Stimulated activated CD8-positive, alpha-beta memory T cell treated with anti-CD3 and anti-CD28 coated beads, Interleukin-12 subunit alpha, Interleukin-12 subunit beta, amount 100 ng/mL, for 24 hours (primary cell): ENCODE measurements at regions not wholly inside any gene's neighbourhood (a gene's known extent, or its start where the extent isn't known, plus 50 kb on each side); places are given as distances from the start of the nearest gene placed in this dataset.
"Not testable (repeated sequence)": the region's sequence is repeated elsewhere in the genome, so short reads cannot be mapped to it uniquely, and the experiment has no call there.

ENCODE experiments used
- DNase-seq: peaks from one replicate; pipeline ENCODE4 v3.0.0-alpha.2; 2020; ENCODE audit errors: extremely low read depth

- DNase-seq, result no peak
Measured at GRCh38 chr2:242047963-242048362, 178.4 kb downstream of the RTP5 start.

- DNase-seq, result no peak
Measured at GRCh38 chr2:242048479-242048878, 178.9 kb downstream of the RTP5 start.

- DNase-seq, result not testable (repeated sequence)
Measured at GRCh38 chr2:242049492-242049891, 180.0 kb downstream of the RTP5 start.

- no peak for DNase-seq
Measured at GRCh38 chr2:242051463-242051862, 181.9 kb downstream of the RTP5 start.

GRCh38 chr2:242052421-242052820 lies 182.9 kb downstream of the RTP5 start:
- DNase-seq, result no peak

- no peak for DNase-seq
Measured at GRCh38 chr2:242053921-242054320, 184.4 kb downstream of the RTP5 start.

GRCh38 chr2:242054406-242054805 lies 184.9 kb downstream of the RTP5 start:
- DNase-seq, result no peak

GRCh38 chr2:242054881-242055801 lies 185.6 kb downstream of the RTP5 start:
- no peak for DNase-seq

- DNase-seq, result no peak
Measured at GRCh38 chr2:242056026-242056425, 186.5 kb downstream of the RTP5 start.

GRCh38 chr2:242056785-242057184 lies 187.3 kb downstream of the RTP5 start:
- no peak for DNase-seq

- DNase-seq, result no peak
Measured at GRCh38 chr2:242057379-242058040, 188.0 kb downstream of the RTP5 start.

- no peak for DNase-seq
Measured at GRCh38 chr2:242058116-242058680, 188.7 kb downstream of the RTP5 start.

GRCh38 chr2:242059566-242059965 lies 190.0 kb downstream of the RTP5 start:
- no peak for DNase-seq

- no peak for DNase-seq
Measured at GRCh38 chr2:242060212-242060835, 190.8 kb downstream of the RTP5 start.

- DNase-seq, result not testable (repeated sequence)
Measured at GRCh38 chr2:242061930-242062329, 192.4 kb downstream of the RTP5 start.

- DNase-seq, result no peak
Measured at GRCh38 chr2:242063436-242063835, 193.9 kb downstream of the RTP5 start.

GRCh38 chr2:242063850-242064249 lies 194.3 kb downstream of the RTP5 start:
- no peak for DNase-seq

GRCh38 chr2:242064364-242065250 lies 195.1 kb downstream of the RTP5 start:
- no peak for DNase-seq

- no peak for DNase-seq
Measured at GRCh38 chr2:242065426-242065825, 195.9 kb downstream of the RTP5 start.

- no peak for DNase-seq
Measured at GRCh38 chr2:242069018-242069417, 199.5 kb downstream of the RTP5 start.

- DNase-seq, result not testable (repeated sequence)
Measured at GRCh38 chr2:242069938-242070395, 200.4 kb downstream of the RTP5 start.
